GM10847 (cell line): ENCODE measurements at regions not wholly inside any gene's neighbourhood (a gene's known extent, or its start where the extent isn't known, plus 50 kb on each side); places are given as distances from the start of the nearest gene placed in this dataset.

Source experiments
- POLR2A ChIP-seq: IDR thresholded peaks from 2 replicates; pipeline ENCODE4 v1.6.1; 2011; ENCODE audit not compliant: insufficient read length; ENCODE audit errors: extremely low read depth

GRCh38 chr15:26323566-26323965 lies 449.3 kb downstream of the GABRB3 start:
- no peak for TF ChIP-seq POLR2A

- no peak for TF ChIP-seq POLR2A
Measured at GRCh38 chr15:26318689-26319088, 454.2 kb downstream of the GABRB3 start.

- TF ChIP-seq POLR2A: no peak
Measured at GRCh38 chr15:26314577-26314976, 451.4 kb upstream of the ATP10A start.

- TF ChIP-seq POLR2A: no peak
Measured at GRCh38 chr15:26311710-26312236, 448.6 kb upstream of the ATP10A start.

GRCh38 chr15:26298659-26299170 lies 435.6 kb upstream of the ATP10A start:
- TF ChIP-seq POLR2A: no peak

- TF ChIP-seq POLR2A: no peak
Measured at GRCh38 chr15:26298010-26298658, 435.0 kb upstream of the ATP10A start.

GRCh38 chr15:26295336-26296085 lies 432.4 kb upstream of the ATP10A start:
- no peak for TF ChIP-seq POLR2A

- no peak for TF ChIP-seq POLR2A
Measured at GRCh38 chr15:26294059-26294689, 431.0 kb upstream of the ATP10A start.

GRCh38 chr15:26287381-26287780 lies 424.3 kb upstream of the ATP10A start:
- no peak for TF ChIP-seq POLR2A

- no peak for TF ChIP-seq POLR2A
Measured at GRCh38 chr15:26280281-26280680, 417.2 kb upstream of the ATP10A start.

- TF ChIP-seq POLR2A: no peak
Measured at GRCh38 chr15:26261966-26262365, 398.8 kb upstream of the ATP10A start.

- TF ChIP-seq POLR2A: no peak
Measured at GRCh38 chr15:26261413-26261812, 398.3 kb upstream of the ATP10A start.

GRCh38 chr15:26260517-26261133 lies 397.5 kb upstream of the ATP10A start:
- no peak for TF ChIP-seq POLR2A

GRCh38 chr15:26259581-26259980 lies 396.5 kb upstream of the ATP10A start:
- no peak for TF ChIP-seq POLR2A

GRCh38 chr15:26243382-26243781 lies 380.3 kb upstream of the ATP10A start:
- TF ChIP-seq POLR2A: no peak
